Activated CD4-positive, alpha-beta memory T cell treated with anti-CD3 and anti-CD28 coated beads, Interleukin-2, amount 10 ng/mL, durations not matched to agents 7 days and 5 days (primary cell): ENCODE measurements at regions not wholly inside any gene's neighbourhood (a gene's known extent, or its start where the extent isn't known, plus 50 kb on each side); places are given as distances from the start of the nearest gene placed in this dataset.

Source experiments
- CTCF ChIA-PET: fragments of 350-600 bp; sonication (Branson Sonifier 250); formaldehyde crosslinking; loops from one replicate; lab custom pipeline; 2021; ENCODE audit warnings: antibody characterized with exemption, inconsistent platforms; lab: Charles Lee
- POLR2A ChIA-PET: fragments of 350-600 bp; sonication (Branson Sonifier 250); formaldehyde crosslinking; loops from one replicate; lab custom pipeline; 2021; ENCODE audit warnings: antibody characterized with exemption; lab: Charles Lee
- DNase-seq: peaks from one replicate; pipeline ENCODE4 v3.0.0-alpha.2; 2020
- H3K27ac Mint-ChIP-seq: one replicate; pipeline ENCODE4 v1.8.0; 2021; ENCODE audit warnings: mild to moderate bottlenecking, mixed read lengths
- H3K27me3 Mint-ChIP-seq: one replicate; pipeline ENCODE4 v1.8.0; 2021; ENCODE audit warnings: mixed read lengths
- H3K36me3 Mint-ChIP-seq: one replicate; pipeline ENCODE4 v1.8.0; 2021; ENCODE audit warnings: low read depth, mixed read lengths
- H3K4me1 Mint-ChIP-seq: one replicate; pipeline ENCODE4 v1.8.0; 2021; ENCODE audit warnings: mixed read lengths
- H3K4me3 Mint-ChIP-seq: one replicate; pipeline ENCODE4 v1.8.0; 2021; ENCODE audit warnings: mild to moderate bottlenecking, mixed read lengths
- H3K9me3 Mint-ChIP-seq: one replicate; pipeline ENCODE4 v1.8.0; 2021; ENCODE audit warnings: mixed read lengths

DNA sequence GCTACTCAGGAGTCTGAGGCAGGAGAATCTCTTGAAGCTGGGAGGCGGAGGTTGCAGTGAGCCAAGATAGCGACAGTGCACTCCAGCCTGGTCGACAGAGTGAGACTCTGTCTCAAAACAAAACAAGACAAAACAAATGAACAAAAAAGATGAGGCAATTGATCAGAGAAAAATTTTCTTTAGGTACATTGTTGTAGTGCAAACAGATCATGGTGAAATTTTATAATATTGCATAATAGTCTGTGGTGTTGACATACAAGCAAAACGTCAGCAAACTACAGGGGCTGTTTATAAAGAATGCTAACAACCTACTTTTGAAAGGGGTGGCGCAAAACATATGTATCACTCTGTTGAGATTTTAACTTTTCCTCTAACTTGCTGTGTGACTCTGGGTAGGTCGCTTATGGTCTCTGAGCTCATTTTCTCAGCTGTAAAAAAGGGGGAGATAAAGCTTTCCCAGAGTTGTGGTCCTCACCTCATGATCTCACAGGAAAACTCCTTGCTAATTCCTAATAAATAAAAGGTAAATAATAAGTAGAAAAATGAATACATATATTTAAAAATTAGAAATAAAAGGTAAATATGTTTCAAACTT, 64.8 kb upstream of the NUP160 start:
- Mint-ChIP-seq H3K36me3 (no peaks in the 10 kb centered on the region), H3K27me3 (no peaks in the 10 kb centered on the region), H3K27ac (no peak overlapping the region), H3K4me1 (peaks cover 34% of the 10 kb centered on the region), H3K9me3 (no peaks in the 10 kb centered on the region), H3K4me3 (no peak overlapping the region)
- DNase-seq = no peak
- ChIA-PET CTCF (no interaction called here), POLR2A (interaction anchor here (1.0 kb wide), 1 partner anchor 59 kb away, joined by 3 read pairs; no protein-coding TSS in a partner anchor)

DNA sequence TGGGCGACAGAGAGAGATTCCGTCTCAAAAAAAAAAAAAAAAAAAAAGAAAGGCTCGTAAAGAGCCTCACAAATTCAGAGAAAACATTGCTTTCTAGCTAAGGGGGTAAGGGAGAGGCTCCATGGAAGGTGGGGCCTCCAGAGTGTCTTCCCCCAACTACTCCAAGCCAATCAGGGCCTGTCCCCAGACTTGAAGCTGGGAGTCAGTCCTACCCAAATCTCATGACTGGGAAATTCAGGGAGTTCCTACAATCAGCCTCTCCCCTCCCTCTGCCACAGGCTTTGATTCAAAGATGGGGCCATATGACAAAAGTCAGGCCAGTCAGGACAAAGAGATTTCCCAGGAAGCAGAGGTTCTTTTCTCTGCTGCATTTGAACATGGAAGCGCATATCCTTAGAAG, 63.0 kb upstream of the NUP160 start:
- Mint-ChIP-seq H3K27me3 (no peaks in the 10 kb centered on the region), H3K36me3 (no peaks in the 10 kb centered on the region), H3K27ac (no peak overlapping the region), H3K9me3 (no peaks in the 10 kb centered on the region), H3K4me3 (no peak overlapping the region), H3K4me1 (peaks cover 27% of the 10 kb centered on the region)
- ChIA-PET POLR2A (no interaction called here), CTCF (no interaction called here)
- DNase-seq = no peak

DNA sequence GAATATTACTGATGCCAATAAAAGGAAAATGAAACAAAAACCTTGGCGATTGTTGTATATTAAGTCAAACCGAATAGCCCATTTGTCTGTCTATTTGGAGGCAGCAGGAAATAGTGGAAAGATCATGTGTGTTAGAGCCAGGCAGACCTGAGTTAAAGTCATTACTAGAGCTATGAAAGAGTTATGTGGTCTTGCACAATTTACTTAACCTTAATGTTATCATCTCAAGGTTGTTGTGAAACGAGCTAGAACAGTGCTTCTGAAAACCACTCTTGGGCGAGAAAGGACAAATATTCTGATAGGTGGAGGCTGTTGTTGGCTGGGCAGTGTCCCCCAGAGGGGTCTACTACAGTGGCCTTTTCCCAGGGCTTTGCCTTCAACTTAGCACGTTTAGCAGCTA, 60.0 kb upstream of the NUP160 start:
- H3K36me3 Mint-ChIP-seq = no peaks in the 10 kb centered on the region
- ChIA-PET POLR2A (interaction anchor here (0.6 to 2.2 kb wide), 2 partner anchors 12 to 83 kb away, joined by 5 to 10 read pairs; no protein-coding TSS in a partner anchor), CTCF (interaction anchor here (0.8 to 3.2 kb wide), 4 partner anchors 9 to 200 kb away, joined by 3 to 9 read pairs (median 4); no protein-coding TSS in a partner anchor)
- no peaks in the 10 kb centered on the region for H3K27me3 Mint-ChIP-seq
- no peak overlapping the region for H3K4me3 Mint-ChIP-seq
- peaks cover 10% of the 10 kb centered on the region for H3K4me1 Mint-ChIP-seq
- no peaks in the 10 kb centered on the region for H3K9me3 Mint-ChIP-seq
- no peak overlapping the region for H3K27ac Mint-ChIP-seq
- no peak for DNase-seq

DNA sequence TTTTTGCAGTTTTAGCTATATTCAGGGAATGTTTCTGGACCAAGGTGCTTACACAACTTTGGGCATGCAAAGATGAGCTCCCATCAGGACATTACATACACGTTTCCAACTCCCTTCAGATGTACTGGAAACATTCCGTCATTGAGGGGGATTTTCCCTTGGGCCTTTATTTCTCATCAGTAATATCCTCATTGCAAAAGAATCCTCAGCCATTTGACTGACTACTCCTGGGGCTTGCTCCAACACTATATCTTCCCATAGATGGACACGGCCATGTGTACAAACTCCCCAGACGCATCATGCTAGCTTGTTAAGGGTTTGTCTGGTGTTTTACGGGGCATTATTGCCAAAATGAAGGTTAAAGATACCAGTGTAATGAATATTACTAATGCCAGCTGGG, 59.3 kb upstream of the NUP160 start:
- H3K4me1 Mint-ChIP-seq = peaks cover 10% of the 10 kb centered on the region
- no peak overlapping the region for H3K4me3 Mint-ChIP-seq
- no peaks in the 10 kb centered on the region for H3K36me3 Mint-ChIP-seq
- no peak for DNase-seq
- no peak overlapping the region for H3K27ac Mint-ChIP-seq
- H3K27me3 Mint-ChIP-seq = no peaks in the 10 kb centered on the region
- ChIA-PET POLR2A (interaction anchor here (0.6 to 2.2 kb wide), 2 partner anchors 12 to 83 kb away, joined by 5 to 10 read pairs; no protein-coding TSS in a partner anchor), CTCF (interaction anchor here (0.8 to 3.2 kb wide), 3 partner anchors 8 to 27 kb away, joined by 3 to 9 read pairs (median 4); no protein-coding TSS in a partner anchor)
- no peaks in the 10 kb centered on the region for H3K9me3 Mint-ChIP-seq

DNA sequence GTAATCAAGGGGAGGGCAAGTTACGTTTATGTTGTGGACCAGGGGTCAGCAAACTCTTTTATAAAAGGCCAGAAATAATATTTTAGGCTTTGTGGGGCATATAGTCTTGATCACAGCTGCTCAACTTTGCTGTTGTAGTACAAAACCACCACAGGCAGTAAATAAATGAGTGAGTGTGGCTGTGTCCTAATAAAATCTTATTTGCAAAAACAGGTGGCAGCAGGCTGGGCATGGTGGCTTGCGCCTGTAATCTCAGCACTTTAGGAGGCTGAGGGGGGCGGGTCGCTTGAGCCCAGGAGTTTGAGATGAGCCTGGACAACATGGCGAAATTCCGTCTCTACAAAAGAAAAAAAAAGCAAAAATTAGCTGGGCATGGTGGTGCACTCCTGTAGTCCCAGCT, 57.9 kb upstream of the NUP160 start:
- no peaks in the 10 kb centered on the region for H3K36me3 Mint-ChIP-seq
- H3K9me3 Mint-ChIP-seq = no peaks in the 10 kb centered on the region
- H3K27ac Mint-ChIP-seq = no peak overlapping the region
- H3K4me3 Mint-ChIP-seq = no peak overlapping the region
- H3K4me1 Mint-ChIP-seq = peaks cover 8% of the 10 kb centered on the region
- H3K27me3 Mint-ChIP-seq = no peaks in the 10 kb centered on the region
- no peak for DNase-seq
- POLR2A ChIA-PET = no interaction called here
- CTCF ChIA-PET = interaction anchor here (3.2 kb wide), 1 partner anchor 13 kb away, joined by 9 read pairs; no protein-coding TSS in a partner anchor

DNA sequence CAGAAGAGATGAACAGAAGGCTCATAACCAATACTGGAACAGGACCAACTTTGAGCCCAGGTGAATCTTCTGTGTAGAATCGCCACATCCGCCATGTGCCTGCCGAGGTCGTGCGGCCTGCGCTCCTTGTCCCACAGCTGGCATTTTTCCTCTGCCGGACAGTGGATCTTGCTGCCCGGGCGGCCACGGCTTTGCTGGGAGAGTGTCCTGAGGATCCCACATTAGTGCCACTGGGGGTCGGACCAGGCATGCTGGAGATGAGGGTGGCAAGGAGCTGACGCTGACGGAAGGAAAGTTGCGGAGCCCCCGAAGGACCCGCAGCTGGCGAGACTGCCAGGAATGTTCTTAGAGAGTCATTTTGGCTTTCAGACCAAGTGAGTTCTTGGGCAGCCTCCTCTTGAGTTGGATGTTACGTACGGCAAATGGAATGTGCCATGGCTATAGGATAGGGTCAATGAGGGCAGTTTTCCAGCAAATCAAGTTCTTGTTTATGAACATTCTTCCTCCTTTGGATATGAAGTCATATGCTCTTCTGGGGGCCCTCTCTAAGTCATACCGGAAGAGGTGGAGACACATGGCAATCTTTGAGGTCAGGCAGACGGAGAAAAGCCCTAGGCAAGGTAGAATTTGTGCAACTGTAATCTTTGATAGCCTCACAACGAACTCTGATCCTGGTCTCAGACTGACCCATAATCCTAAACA, 57.4 kb upstream of the NUP160 start:
- Mint-ChIP-seq H3K27me3 (no peaks in the 10 kb centered on the region), H3K9me3 (no peaks in the 10 kb centered on the region), H3K27ac (no peak overlapping the region), H3K4me1 (peaks cover 8% of the 10 kb centered on the region), H3K4me3 (no peak overlapping the region), H3K36me3 (no peaks in the 10 kb centered on the region)
- DNase-seq = no peak
- ChIA-PET CTCF (no interaction called here), POLR2A (no interaction called here)

DNA sequence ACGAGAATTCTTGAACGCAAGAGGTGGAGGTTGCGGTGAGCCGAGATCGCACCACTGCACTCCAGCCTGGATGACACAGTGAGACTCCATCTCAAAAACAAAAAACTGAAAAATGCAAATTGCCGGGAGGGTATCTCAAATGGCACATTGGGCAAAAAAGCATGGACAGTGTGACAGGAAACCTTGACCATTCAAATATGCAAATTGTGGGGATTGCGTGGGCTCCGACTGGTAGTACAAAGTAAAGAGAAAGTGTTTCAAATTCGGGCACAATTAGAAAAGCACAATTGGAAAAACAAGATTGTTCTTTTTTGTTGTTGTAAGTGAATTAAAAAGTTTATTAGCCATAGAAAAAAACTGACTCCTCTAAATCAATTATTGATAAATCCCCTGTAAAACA, 56.7 kb upstream of the NUP160 start:
- H3K36me3 Mint-ChIP-seq = no peaks in the 10 kb centered on the region
- H3K27me3 Mint-ChIP-seq = no peaks in the 10 kb centered on the region
- H3K4me1 Mint-ChIP-seq = peaks cover 13% of the 10 kb centered on the region
- H3K4me3 Mint-ChIP-seq = no peak overlapping the region
- no peak overlapping the region for H3K27ac Mint-ChIP-seq
- ChIA-PET POLR2A (no interaction called here), CTCF (interaction anchor here (0.6 kb wide), 1 partner anchor 23 kb away, joined by 3 read pairs; no protein-coding TSS in a partner anchor)
- H3K9me3 Mint-ChIP-seq = no peaks in the 10 kb centered on the region
- no peak for DNase-seq

DNA sequence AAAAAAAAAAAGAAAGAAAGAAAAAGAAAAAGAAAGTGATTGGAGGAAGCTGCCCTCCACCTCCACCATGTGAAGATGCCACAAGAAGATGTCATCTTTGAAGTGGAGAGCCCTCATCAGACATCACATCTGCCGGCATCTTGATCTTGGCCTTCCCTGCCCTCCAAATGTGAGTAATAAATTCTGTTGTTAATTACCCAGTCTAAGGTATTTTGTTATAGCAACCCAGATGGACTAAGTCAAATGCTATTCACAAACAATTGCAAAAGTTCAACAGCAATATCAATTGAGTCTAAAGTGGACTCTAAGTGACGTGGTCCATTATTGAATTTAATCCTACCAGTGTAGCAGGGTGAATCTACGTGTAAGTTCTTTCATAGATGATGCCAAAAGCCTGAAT, 55.9 kb upstream of the NUP160 start:
- H3K4me1 Mint-ChIP-seq = peaks cover 14% of the 10 kb centered on the region
- no peak overlapping the region for H3K4me3 Mint-ChIP-seq
- no peaks in the 10 kb centered on the region for H3K36me3 Mint-ChIP-seq
- no peaks in the 10 kb centered on the region for H3K27me3 Mint-ChIP-seq
- no peak for DNase-seq
- ChIA-PET CTCF (no interaction called here), POLR2A (no interaction called here)
- H3K9me3 Mint-ChIP-seq = no peaks in the 10 kb centered on the region
- H3K27ac Mint-ChIP-seq = no peak overlapping the region

DNA sequence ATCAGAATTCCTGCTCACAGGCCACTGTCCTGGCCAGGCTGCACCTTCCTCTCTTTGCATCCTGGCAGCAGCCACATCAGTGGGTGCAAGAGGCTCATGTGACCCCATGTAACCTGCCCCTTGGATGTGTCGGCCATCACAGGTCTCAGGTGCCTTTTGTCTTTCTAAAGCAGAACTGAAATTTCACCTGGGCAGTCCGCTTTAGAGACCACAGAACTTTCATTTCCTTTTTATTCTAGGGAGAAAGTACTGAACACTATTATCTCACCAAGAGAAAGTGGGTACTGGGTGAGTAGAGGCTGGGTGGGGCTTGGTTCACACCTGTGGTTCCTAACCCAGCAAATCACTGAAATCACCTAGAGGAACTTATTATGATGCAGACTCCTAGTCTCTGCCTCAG, 51.7 kb upstream of the NUP160 start:
- Mint-ChIP-seq H3K27me3 (peaks cover 6% of the 10 kb centered on the region), H3K9me3 (no peaks in the 10 kb centered on the region), H3K27ac (no peak overlapping the region), H3K4me1 (peaks cover 6% of the 10 kb centered on the region), H3K4me3 (no peak overlapping the region), H3K36me3 (no peaks in the 10 kb centered on the region)
- no peak for DNase-seq
- ChIA-PET POLR2A (no interaction called here), CTCF (interaction anchor here (0.6 kb wide), 1 partner anchor 8 kb away, joined by 3 read pairs; no protein-coding TSS in a partner anchor)
